Thymus (tissue), 11 donors: ENCODE measurements at regions not wholly inside any gene's neighbourhood (a gene's known extent, or its start where the extent isn't known, plus 50 kb on each side); places are given as distances from the start of the nearest gene placed in this dataset.

Experiments used
- DNase-seq, 9 donors: peaks; one replicate each; pipeline ENCODE4 v3.0.0-alpha.2; 2013; ENCODE audit warnings: low spot score in 9 of 9, low read depth in 6 of 9, missing footprints in 1 of 9
- H3K27ac ChIP-seq, 2 donors: one replicate each; pipeline ENCODE4 v1.5.1; 2013; ENCODE audit warnings: control low read depth in 1 of 2, low read depth in 1 of 2, low read length in 1 of 2, mild to moderate bottlenecking in 1 of 2, moderate library complexity in 1 of 2
- H3K27me3 ChIP-seq, 2 donors: one replicate each; pipeline ENCODE4 v1.5.1; 2013; ENCODE audit warnings: low read length in 1 of 2; ENCODE audit not compliant: control insufficient read depth in 2 of 2, insufficient read depth in 1 of 2
- H3K36me3 ChIP-seq, 2 donors: one replicate each; pipeline ENCODE4 v1.5.1; 2013; ENCODE audit warnings: low read length in 1 of 2, mild to moderate bottlenecking in 1 of 2, moderate library complexity in 1 of 2; ENCODE audit not compliant: control insufficient read depth in 2 of 2, insufficient read depth in 2 of 2
- H3K4me1 ChIP-seq, 2 donors: one replicate each; pipeline ENCODE4 v1.5.1; 2013; ENCODE audit warnings: low read length in 2 of 2; ENCODE audit not compliant: control insufficient read depth in 2 of 2, insufficient read depth in 2 of 2
- H3K4me3 ChIP-seq, 2 donors: one replicate each; pipeline ENCODE4 v1.5.1; 2013; ENCODE audit warnings: low read length in 2 of 2, control low read depth in 1 of 2, mild to moderate bottlenecking in 1 of 2
- H3K9me3 ChIP-seq, 2 donors: one replicate each; pipeline ENCODE4 v1.5.1; 2013; ENCODE audit warnings: low read length in 1 of 2, mild to moderate bottlenecking in 1 of 2; ENCODE audit not compliant: control insufficient read depth in 2 of 2, insufficient read depth in 1 of 2
- WGBS: extraction: QIAGEN DNeasy Blood & Tissue Kit; methylation state at CpG from one replicate; pipeline ENCODE4 v1.1.7; 2013; 5-methylcytosine and 5-hydroxymethylcytosine counted together
- donor health status: healthy.

DNA sequence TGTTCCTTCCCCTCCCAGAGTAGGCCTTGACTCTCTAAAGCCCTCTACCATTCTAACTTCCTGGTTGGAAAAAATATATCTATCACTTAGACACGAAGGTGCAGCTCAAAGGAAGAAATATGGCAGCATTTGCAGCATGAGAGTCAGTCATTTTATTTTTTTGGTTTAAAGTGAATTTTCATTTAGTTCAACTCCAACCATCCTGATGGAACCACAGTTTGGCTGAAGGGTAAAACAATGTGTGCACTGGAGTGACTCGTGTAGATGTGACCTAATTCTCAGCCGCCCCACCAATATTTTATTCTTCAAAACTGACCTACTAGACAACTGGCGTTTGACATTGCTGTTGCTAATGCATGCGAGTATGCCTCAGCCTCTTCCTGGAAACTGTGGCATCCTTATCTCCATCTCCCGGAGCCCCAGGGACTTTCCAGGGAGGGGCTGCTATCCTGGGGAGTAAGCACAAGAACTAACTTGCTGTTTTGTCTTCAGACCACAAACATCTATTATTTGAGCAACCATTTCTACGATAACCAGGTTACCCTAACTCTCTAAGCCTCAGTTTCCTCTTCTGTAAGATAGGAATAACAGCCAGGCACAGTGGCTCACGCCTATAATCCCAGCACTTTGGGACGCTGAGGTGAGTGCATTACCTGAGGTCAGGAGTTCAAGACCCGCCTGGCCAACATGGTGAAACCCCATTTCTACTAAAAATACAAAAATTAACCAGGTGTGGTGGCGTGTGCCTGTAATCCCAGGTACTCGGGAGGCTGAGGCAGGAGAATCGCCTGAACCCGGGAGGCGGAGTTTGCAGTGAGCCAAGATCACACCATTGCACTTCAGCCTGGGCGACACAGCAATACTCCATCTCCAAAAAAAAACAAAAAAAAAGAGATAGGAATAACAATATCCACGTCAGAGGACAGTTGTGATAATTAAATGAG, 148.7 kb upstream of the JARID2 start:
- H3K27me3 ChIP-seq, result no peaks in the 10 kb centered on the region
- no peaks in the 10 kb centered on the region for H3K36me3 ChIP-seq
- H3K9me3 ChIP-seq, result no peaks in the 10 kb centered on the region
- DNase-seq, result no peak
- H3K27ac ChIP-seq, result no peak overlapping the region
- H3K4me1 ChIP-seq, result no peaks in the 10 kb centered on the region
- WGBS, result 95% methylated on average over 17 of the region's 17 CpGs
- H3K4me3 ChIP-seq, result no peak overlapping the region

- H3K36me3 ChIP-seq, result no peaks in the 10 kb centered on the region
- no peak overlapping the region for H3K27ac ChIP-seq
- WGBS, result 97% methylated on average over 7 of the region's 7 CpGs
- H3K9me3 ChIP-seq, result peaks cover 0 to 8% of the 10 kb centered on the region in 2 donors
- H3K4me3 ChIP-seq, result no peak overlapping the region
- DNase-seq, result no peak
- H3K4me1 ChIP-seq, result no peaks in the 10 kb centered on the region
- no peaks in the 10 kb centered on the region for H3K27me3 ChIP-seq
These were observed 144.7 kb upstream of the JARID2 start for GRCh38 chr6:15101130-15101529.

GRCh38 chr6:15102241-15102640, 143.6 kb upstream of the JARID2 start:
- H3K9me3 ChIP-seq, result peaks cover 0 to 9% of the 10 kb centered on the region in 2 donors
- H3K27me3 ChIP-seq, result no peaks in the 10 kb centered on the region
- no peak overlapping the region for H3K4me3 ChIP-seq
- H3K27ac ChIP-seq, result no peak overlapping the region
- no peaks in the 10 kb centered on the region for H3K4me1 ChIP-seq
- H3K36me3 ChIP-seq, result no peaks in the 10 kb centered on the region
- no peak for DNase-seq
- 98% methylated on average over 5 of the region's 5 CpGs for WGBS

DNA sequence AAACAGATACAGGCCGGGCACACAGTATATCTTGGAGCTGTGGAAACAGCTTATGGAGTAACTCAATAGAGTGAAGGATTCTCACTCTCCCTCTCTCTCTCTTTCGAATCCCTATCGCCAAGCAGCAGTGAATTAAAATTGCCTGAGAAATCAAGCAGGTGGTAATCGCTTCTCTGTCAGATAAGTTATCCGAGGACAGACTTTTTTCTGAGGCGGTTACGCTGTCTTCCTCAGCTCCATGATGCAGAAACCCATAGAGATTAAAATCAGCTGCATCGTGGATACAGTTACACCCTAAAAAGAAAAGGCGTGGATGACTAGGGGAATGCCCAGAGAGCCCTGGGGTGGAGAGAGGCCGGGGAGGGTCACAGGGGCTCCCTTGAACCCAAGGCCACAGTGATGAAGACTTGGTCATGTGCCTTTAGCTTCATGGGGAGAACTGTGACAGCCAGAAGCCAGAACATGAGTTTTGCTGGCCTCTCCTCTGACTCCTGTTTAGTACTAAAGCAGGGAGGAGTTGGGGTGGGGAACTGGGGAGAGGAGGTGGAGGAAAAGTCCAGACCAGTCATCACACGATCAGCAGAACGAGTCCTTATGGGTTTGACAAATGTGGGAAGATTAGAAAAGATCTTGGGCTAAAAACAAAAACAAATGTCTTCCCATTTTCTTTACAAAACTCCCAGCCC, 138.8 kb upstream of the JARID2 start:
- WGBS, result 93% methylated on average over 12 of the region's 12 CpGs
- Histone ChIP-seq H3K27ac (no peak overlapping the region), H3K9me3 (peaks cover 0 to 9% of the 10 kb centered on the region in 2 donors), H3K36me3 (no peaks in the 10 kb centered on the region), H3K4me3 (no peak overlapping the region), H3K4me1 (peaks cover 0 to 3% of the 10 kb centered on the region in 2 donors), H3K27me3 (no peaks in the 10 kb centered on the region)
- DNase-seq, result no peak

GRCh38 chr6:15107644-15108382, 138.1 kb upstream of the JARID2 start:
- no peak for DNase-seq
- Histone ChIP-seq H3K4me1 (peaks cover 0 to 3% of the 10 kb centered on the region in 2 donors), H3K36me3 (no peaks in the 10 kb centered on the region), H3K4me3 (no peak overlapping the region), H3K9me3 (peaks cover 0 to 9% of the 10 kb centered on the region in 2 donors), H3K27me3 (no peaks in the 10 kb centered on the region), H3K27ac (no peak overlapping the region)
- WGBS, result 98% methylated on average over 9 of the region's 9 CpGs

- no peak for DNase-seq
- Histone ChIP-seq H3K9me3 (peaks cover 0 to 9% of the 10 kb centered on the region in 2 donors), H3K27me3 (no peaks in the 10 kb centered on the region), H3K36me3 (no peaks in the 10 kb centered on the region), H3K27ac (no peak overlapping the region), H3K4me1 (peaks cover 0 to 3% of the 10 kb centered on the region in 2 donors), H3K4me3 (no peak overlapping the region)
- WGBS, result 97% methylated on average over 2 of the region's 2 CpGs
These were observed 137.5 kb upstream of the JARID2 start for GRCh38 chr6:15108383-15108715.

GRCh38 chr6:15109338-15110090, 136.4 kb upstream of the JARID2 start:
- H3K27me3 ChIP-seq, result no peaks in the 10 kb centered on the region
- no peak overlapping the region for H3K27ac ChIP-seq
- H3K4me1 ChIP-seq, result peaks cover 0 to 3% of the 10 kb centered on the region in 2 donors
- H3K36me3 ChIP-seq, result no peaks in the 10 kb centered on the region
- DNase-seq, result no peak
- WGBS, result 90% methylated on average over 12 of the region's 12 CpGs
- peaks cover 0 to 9% of the 10 kb centered on the region in 2 donors for H3K9me3 ChIP-seq
- H3K4me3 ChIP-seq, result no peak overlapping the region

DNA sequence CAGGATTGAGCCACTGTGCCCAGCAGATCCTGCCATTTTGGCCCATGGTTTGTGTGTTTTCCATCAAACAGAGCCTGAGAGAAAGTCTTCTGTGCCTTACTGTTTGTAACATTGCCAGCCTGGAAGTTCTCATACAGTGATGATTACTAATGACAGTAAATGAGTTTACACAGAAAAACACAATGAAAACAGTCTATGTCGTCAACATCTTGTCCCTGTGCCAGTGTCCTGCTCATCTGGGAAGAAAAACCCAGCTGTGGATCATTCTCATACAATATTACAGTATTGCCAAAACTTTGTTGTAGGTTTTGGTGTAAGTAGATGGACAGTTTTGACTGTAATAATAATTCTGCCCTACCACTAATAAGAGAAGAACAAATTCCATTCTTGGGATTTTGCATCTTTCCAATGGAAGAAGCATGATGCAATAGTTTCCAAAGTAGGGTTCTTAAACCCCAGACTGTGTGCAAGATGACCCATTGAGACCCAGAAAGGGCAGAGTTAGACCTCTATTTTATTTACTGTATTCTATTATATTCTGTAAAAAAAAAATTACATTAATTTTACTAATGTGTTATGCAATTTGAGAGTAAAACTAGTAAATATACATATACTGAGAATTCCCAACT, 135.0 kb upstream of the JARID2 start:
- WGBS, result 96% methylated on average over 1 of the region's 1 CpG
- Histone ChIP-seq H3K27ac (no peak overlapping the region), H3K4me3 (no peak overlapping the region), H3K27me3 (no peaks in the 10 kb centered on the region), H3K9me3 (peaks cover 0 to 5% of the 10 kb centered on the region in 2 donors), H3K4me1 (peaks cover 0 to 3% of the 10 kb centered on the region in 2 donors), H3K36me3 (no peaks in the 10 kb centered on the region)
- no peak for DNase-seq
